A549 (cell line): ENCODE measurements at regions not wholly inside any gene's neighbourhood (a gene's known extent, or its start where the extent isn't known, plus 50 kb on each side); places are given as distances from the start of the nearest gene placed in this dataset.

Source experiments
- CEBPB ChIP-seq, 2 experiments: fragments of >200 bp in 1 of 2; sonication (Bioruptor Twin) in 1 of 2; formaldehyde crosslinking in 1 of 2; IDR thresholded peaks; 2 replicates each; pipeline ENCODE4 v1.6.1; 2012 to 2016
- CTCF ChIP-seq: fragments of >200 bp; sonication (Bioruptor Twin); formaldehyde crosslinking; IDR thresholded peaks from 3 replicates; pipeline ENCODE4 v1.5.1; 2016
- POLR2A ChIP-seq: IDR thresholded peaks from 2 replicates; pipeline ENCODE4 v1.6.1; 2012; ENCODE audit warnings: mild to moderate bottlenecking, low read length
- RARB ChIP-seq: fragments of 250-450 bp; sonication (Bioruptor Pico); IDR thresholded peaks from 2 replicates; pipeline ENCODE4 v1.8.0; 2021; ENCODE audit warnings: mild to moderate bottlenecking, moderate library complexity
- REST ChIP-seq: fragments of 200-600 bp; sonication (generic); IDR thresholded peaks from 2 replicates; pipeline ENCODE4 v1.6.1; 2016; ENCODE audit warnings: antibody characterized with exemption, mild to moderate bottlenecking, moderate library complexity
- SMC3 ChIP-seq: fragments of >200 bp; sonication (Bioruptor Twin); formaldehyde crosslinking; IDR thresholded peaks from 3 replicates; pipeline ENCODE4 v1.6.1; 2018; ENCODE audit warnings: inconsistent platforms
- ZFP36 ChIP-seq: fragments of 450-650 bp; IDR thresholded peaks from 2 replicates; pipeline ENCODE4 v1.6.1; 2014; ENCODE audit warnings: borderline replicate concordance; ENCODE audit not compliant: partially characterized antibody
- TF ChIP-seq, protein P1 (sequence below): IDR thresholded peaks from 2 replicates; pipeline ENCODE4 v1.6.1; 2012
- TF ChIP-seq, protein P2 (sequence below): IDR thresholded peaks from 2 replicates; pipeline ENCODE4 v1.6.1; 2012

DNA sequence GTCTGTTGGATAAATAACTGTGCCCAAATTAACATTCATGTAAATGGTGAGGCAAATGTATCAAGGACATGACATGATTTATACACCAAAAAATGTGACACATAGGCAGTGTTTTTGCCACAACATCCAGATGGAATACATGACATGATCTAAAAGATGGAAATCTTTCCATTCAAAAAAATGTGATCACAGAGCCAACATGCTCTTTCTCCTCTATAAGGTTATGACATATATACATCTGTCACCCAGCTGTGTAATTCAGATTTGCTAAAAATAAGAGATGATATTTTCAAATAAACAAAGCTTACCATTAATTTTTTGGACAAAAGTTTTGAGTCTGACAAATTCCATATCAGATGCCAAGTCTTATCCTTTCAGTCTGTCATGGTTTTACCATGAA, 95.5 kb upstream of the COL3A1 start:
- TF ChIP-seq POLR2A: no peak
- no peak for TF ChIP-seq CTCF
- TF ChIP-seq CEBPB (IDR thresholded peaks at IDR 0.05): no peak
- TF ChIP-seq, protein P1, sequence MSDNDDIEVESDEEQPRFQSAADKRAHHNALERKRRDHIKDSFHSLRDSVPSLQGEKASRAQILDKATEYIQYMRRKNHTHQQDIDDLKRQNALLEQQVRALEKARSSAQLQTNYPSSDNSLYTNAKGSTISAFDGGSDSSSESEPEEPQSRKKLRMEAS: no peak
- TF ChIP-seq, protein P2, sequence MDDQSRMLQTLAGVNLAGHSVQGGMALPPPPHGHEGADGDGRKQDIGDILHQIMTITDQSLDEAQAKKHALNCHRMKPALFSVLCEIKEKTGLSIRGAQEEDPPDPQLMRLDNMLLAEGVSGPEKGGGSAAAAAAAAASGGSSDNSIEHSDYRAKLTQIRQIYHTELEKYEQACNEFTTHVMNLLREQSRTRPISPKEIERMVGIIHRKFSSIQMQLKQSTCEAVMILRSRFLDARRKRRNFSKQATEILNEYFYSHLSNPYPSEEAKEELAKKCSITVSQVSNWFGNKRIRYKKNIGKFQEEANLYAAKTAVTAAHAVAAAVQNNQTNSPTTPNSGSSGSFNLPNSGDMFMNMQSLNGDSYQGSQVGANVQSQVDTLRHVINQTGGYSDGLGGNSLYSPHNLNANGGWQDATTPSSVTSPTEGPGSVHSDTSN: no peak
- TF ChIP-seq SMC3: no peak
- TF ChIP-seq REST: no peak
- no peak for TF ChIP-seq RARB
- TF ChIP-seq ZFP36: no peak
